ENCODE measurements at regions not wholly inside any gene's neighbourhood (a gene's known extent, or its start where the extent isn't known, plus 50 kb on each side); places are given as distances from the start of the nearest gene placed in this dataset.
"Not testable (repeated sequence)": the region's sequence is repeated elsewhere in the genome, so short reads cannot be mapped to it uniquely, and the experiment has no call there.

- H3K4me1 Mint-ChIP-seq: no peaks in the 10 kb centered on the region
- H3K27ac Mint-ChIP-seq: no peak overlapping the region
- H3K27me3 Mint-ChIP-seq: no peaks in the 10 kb centered on the region
- no peak overlapping the region for H3K4me3 Mint-ChIP-seq
- ATAC-seq (replicated peaks) (no peak), DNase-seq (no peak)
- H3K36me3 Mint-ChIP-seq: no peaks in the 10 kb centered on the region
- peaks cover 19 to 29% of the 10 kb centered on the region in 2 donors for H3K9me3 Mint-ChIP-seq
These were observed 118.7 kb upstream of the FOXD4L5 start for GRCh38 chr9:65403721-65404120.

GRCh38 chr9:65403072-65403471, 118.1 kb upstream of the FOXD4L5 start:
- not testable (repeated sequence) for H3K27me3 Mint-ChIP-seq; H3K4me3 Mint-ChIP-seq; H3K4me1 Mint-ChIP-seq; H3K27ac Mint-ChIP-seq; H3K36me3 Mint-ChIP-seq; DNase-seq; ATAC-seq (replicated peaks)
- peaks cover 15 to 27% of the 10 kb centered on the region in 2 donors for H3K9me3 Mint-ChIP-seq

GRCh38 chr9:65402206-65402870, 117.3 kb upstream of the FOXD4L5 start:
- H3K9me3 Mint-ChIP-seq: peaks cover 8 to 26% of the 10 kb centered on the region in 2 donors
- not testable (repeated sequence) for H3K27ac Mint-ChIP-seq; H3K4me1 Mint-ChIP-seq; H3K27me3 Mint-ChIP-seq; H3K36me3 Mint-ChIP-seq; DNase-seq; ATAC-seq (replicated peaks); H3K4me3 Mint-ChIP-seq

- DNase-seq; ATAC-seq (replicated peaks); H3K36me3 Mint-ChIP-seq; H3K27me3 Mint-ChIP-seq; H3K4me1 Mint-ChIP-seq; H3K27ac Mint-ChIP-seq; H3K4me3 Mint-ChIP-seq: not testable (repeated sequence)
- H3K9me3 Mint-ChIP-seq: peaks cover 8 to 27% of the 10 kb centered on the region in 2 donors
These were observed 116.5 kb upstream of the FOXD4L5 start for GRCh38 chr9:65401456-65402045.

- no peaks in the 10 kb centered on the region for H3K27me3 Mint-ChIP-seq
- no peak overlapping the region for H3K27ac Mint-ChIP-seq
- H3K4me3 Mint-ChIP-seq: no peak overlapping the region
- peaks cover 8 to 24% of the 10 kb centered on the region in 2 donors for H3K9me3 Mint-ChIP-seq
- ATAC-seq (replicated peaks) (no peak), DNase-seq (no peak)
- no peaks in the 10 kb centered on the region for H3K4me1 Mint-ChIP-seq
- H3K36me3 Mint-ChIP-seq: no peaks in the 10 kb centered on the region
These were observed 115.9 kb upstream of the FOXD4L5 start for GRCh38 chr9:65400886-65401285.

GRCh38 chr9:65397763-65398719, 113.0 kb upstream of the FOXD4L5 start:
- H3K36me3 Mint-ChIP-seq; DNase-seq; H3K4me3 Mint-ChIP-seq; H3K27me3 Mint-ChIP-seq; ATAC-seq (replicated peaks); H3K4me1 Mint-ChIP-seq; H3K27ac Mint-ChIP-seq: not testable (repeated sequence)
- H3K9me3 Mint-ChIP-seq: peaks cover 8 to 14% of the 10 kb centered on the region in 2 donors

- not testable (repeated sequence) for DNase-seq; ATAC-seq (replicated peaks); H3K4me3 Mint-ChIP-seq; H3K27ac Mint-ChIP-seq; H3K36me3 Mint-ChIP-seq; H3K27me3 Mint-ChIP-seq; H3K4me1 Mint-ChIP-seq
- peaks cover 4 to 11% of the 10 kb centered on the region in 2 donors for H3K9me3 Mint-ChIP-seq
These were observed 112.2 kb upstream of the FOXD4L5 start for GRCh38 chr9:65397226-65397625.

- H3K27ac Mint-ChIP-seq; H3K27me3 Mint-ChIP-seq; DNase-seq; ATAC-seq (replicated peaks); H3K4me1 Mint-ChIP-seq; H3K4me3 Mint-ChIP-seq; H3K36me3 Mint-ChIP-seq: not testable (repeated sequence)
- peaks cover 4 to 11% of the 10 kb centered on the region in 2 donors for H3K9me3 Mint-ChIP-seq
These were observed 111.6 kb upstream of the FOXD4L5 start for GRCh38 chr9:65396601-65397000.

GRCh38 chr9:65395789-65396188, 110.8 kb upstream of the FOXD4L5 start:
- not testable (repeated sequence) for H3K27me3 Mint-ChIP-seq; DNase-seq; H3K4me1 Mint-ChIP-seq; H3K4me3 Mint-ChIP-seq; ATAC-seq (replicated peaks); H3K27ac Mint-ChIP-seq; H3K36me3 Mint-ChIP-seq
- H3K9me3 Mint-ChIP-seq: peaks cover 9 to 16% of the 10 kb centered on the region in 2 donors

GRCh38 chr9:65395121-65395520, 110.1 kb upstream of the FOXD4L5 start:
- H3K27me3 Mint-ChIP-seq; DNase-seq; ATAC-seq (replicated peaks); H3K27ac Mint-ChIP-seq; H3K4me1 Mint-ChIP-seq; H3K4me3 Mint-ChIP-seq; H3K36me3 Mint-ChIP-seq: not testable (repeated sequence)
- H3K9me3 Mint-ChIP-seq: peaks cover 5 to 13% of the 10 kb centered on the region in 2 donors

- not testable (repeated sequence) for H3K36me3 Mint-ChIP-seq; H3K4me1 Mint-ChIP-seq; H3K4me3 Mint-ChIP-seq; H3K27ac Mint-ChIP-seq; H3K27me3 Mint-ChIP-seq; ATAC-seq (replicated peaks); DNase-seq
- H3K9me3 Mint-ChIP-seq: peaks cover 10 to 18% of the 10 kb centered on the region in 2 donors
These were observed 108.3 kb upstream of the FOXD4L5 start for GRCh38 chr9:65393111-65393810.

- not testable (repeated sequence) for H3K27me3 Mint-ChIP-seq; ATAC-seq (replicated peaks); H3K4me3 Mint-ChIP-seq; H3K4me1 Mint-ChIP-seq; DNase-seq; H3K36me3 Mint-ChIP-seq; H3K27ac Mint-ChIP-seq
- peaks cover 10 to 15% of the 10 kb centered on the region in 2 donors for H3K9me3 Mint-ChIP-seq
These were observed 107.6 kb upstream of the FOXD4L5 start for GRCh38 chr9:65392611-65393010.

- not testable (repeated sequence) for H3K4me3 Mint-ChIP-seq; H3K27ac Mint-ChIP-seq; ATAC-seq (replicated peaks); H3K4me1 Mint-ChIP-seq; H3K27me3 Mint-ChIP-seq
- Mint-ChIP-seq H3K9me3 (peaks cover 22 to 29% of the 10 kb centered on the region in 2 donors), H3K36me3 (peaks cover 5 to 13% of the 10 kb centered on the region in 2 donors)
- DNase-seq: peak; percentile 9
These were observed 104.7 kb upstream of the FOXD4L5 start for GRCh38 chr9:65389710-65390109.

- H3K27ac Mint-ChIP-seq; H3K4me1 Mint-ChIP-seq; H3K27me3 Mint-ChIP-seq; DNase-seq; ATAC-seq (replicated peaks); H3K4me3 Mint-ChIP-seq: not testable (repeated sequence)
- peaks cover 23 to 30% of the 10 kb centered on the region in 2 donors for H3K9me3 Mint-ChIP-seq
- H3K36me3 Mint-ChIP-seq: peaks cover 5 to 15% of the 10 kb centered on the region in 2 donors
These were observed 104.2 kb upstream of the FOXD4L5 start for GRCh38 chr9:65389216-65389615.
